ENCODE measurements at regions not wholly inside any gene's neighbourhood (a gene's known extent, or its start where the extent isn't known, plus 50 kb on each side); places are given as distances from the start of the nearest gene placed in this dataset.

- TF ChIP-seq CTCF (IDR thresholded peaks at IDR 0.05; ENCODE audit: control insufficient read depth, insufficient read depth, low read depth, low read length, missing control alignments), result no peak
- no peak overlapping the region for H3K4me3 ChIP-seq (ENCODE audit: control insufficient read depth, low read depth, low read length)
- DNase-seq (ENCODE audit: low read depth), result no peak
Measured at GRCh38 chr2:147390475-147390874, 454.4 kb upstream of the ACVR2A start.

- no peak for TF ChIP-seq CTCF (IDR thresholded peaks at IDR 0.05; ENCODE audit: control insufficient read depth, insufficient read depth, low read depth, low read length, missing control alignments)
- no peak for DNase-seq (ENCODE audit: low read depth)
- no peak overlapping the region for H3K4me3 ChIP-seq (ENCODE audit: control insufficient read depth, low read depth, low read length)
Measured at GRCh38 chr2:147389218-147389617, 455.6 kb upstream of the ACVR2A start.

GRCh38 chr2:147388217-147388616 is 456.6 kb upstream of the ACVR2A start:
- no peak overlapping the region for H3K4me3 ChIP-seq (ENCODE audit: control insufficient read depth, low read depth, low read length)
- DNase-seq (ENCODE audit: low read depth), result no peak
- TF ChIP-seq CTCF (IDR thresholded peaks at IDR 0.05; ENCODE audit: control insufficient read depth, insufficient read depth, low read depth, low read length, missing control alignments), result no peak

GRCh38 chr2:147386284-147386683 is 458.5 kb upstream of the ACVR2A start:
- TF ChIP-seq CTCF (IDR thresholded peaks at IDR 0.05; ENCODE audit: control insufficient read depth, insufficient read depth, low read depth, low read length, missing control alignments), result no peak
- no peak overlapping the region for H3K4me3 ChIP-seq (ENCODE audit: control insufficient read depth, low read depth, low read length)
- no peak for DNase-seq (ENCODE audit: low read depth)

GRCh38 chr2:147385600-147385999 is 459.2 kb upstream of the ACVR2A start:
- TF ChIP-seq CTCF (IDR thresholded peaks at IDR 0.05; ENCODE audit: control insufficient read depth, insufficient read depth, low read depth, low read length, missing control alignments), result no peak
- no peak overlapping the region for H3K4me3 ChIP-seq (ENCODE audit: control insufficient read depth, low read depth, low read length)
- no peak for DNase-seq (ENCODE audit: low read depth)

- no peak for DNase-seq (ENCODE audit: low read depth)
Measured at GRCh38 chr2:147384659-147385058, 460.2 kb upstream of the ACVR2A start.

More at GRCh38 chr2:147384659-147385058, 460.2 kb upstream of the ACVR2A start:
- H3K4me3 ChIP-seq (ENCODE audit: control insufficient read depth, low read depth, low read length), result no peak overlapping the region
- TF ChIP-seq CTCF (IDR thresholded peaks at IDR 0.05; ENCODE audit: control insufficient read depth, insufficient read depth, low read depth, low read length, missing control alignments), result no peak
